ENCODE measurements at regions not wholly inside any gene's neighbourhood (a gene's known extent, or its start where the extent isn't known, plus 50 kb on each side); places are given as distances from the start of the nearest gene placed in this dataset.

GRCh38 chr3:191968299-191968698 lies 507.3 kb downstream of the PYDC2 start:
- ChIA-PET CTCF (no interaction called here), POLR2A (no interaction called here)
- TF ChIP-seq CTCF (IDR thresholded peaks at IDR 0.05): no peak
- Mint-ChIP-seq H3K27me3 (no peaks in the 10 kb centered on the region), H3K4me1 (peaks cover 3% of the 10 kb centered on the region), H3K9me3 (no peaks in the 10 kb centered on the region), H3K36me3 (ENCODE audit: low read depth) (no peaks in the 10 kb centered on the region), H3K27ac (no peak overlapping the region), H3K4me3 (no peak overlapping the region)
- DNase-seq (no peak), ATAC-seq (ENCODE audit: low read depth) (no peak)
- intact Hi-C loops (cut with micrococcal nuclease): no loop called here

GRCh38 chr3:191972714-191973398 lies 511.9 kb downstream of the PYDC2 start:
- H3K36me3 Mint-ChIP-seq (ENCODE audit: low read depth): no peaks in the 10 kb centered on the region
- H3K27ac Mint-ChIP-seq: no peak overlapping the region
- no peak for TF ChIP-seq CTCF (IDR thresholded peaks at IDR 0.05)
- no peak overlapping the region for H3K4me3 Mint-ChIP-seq
- CTCF ChIA-PET: no interaction called here
- intact Hi-C loops (cut with micrococcal nuclease): no loop called here
- ATAC-seq (ENCODE audit: low read depth): no peak
- DNase-seq: no peak
- POLR2A ChIA-PET: no interaction called here
- peaks cover 3% of the 10 kb centered on the region for H3K4me1 Mint-ChIP-seq
- no peaks in the 10 kb centered on the region for H3K9me3 Mint-ChIP-seq
- H3K27me3 Mint-ChIP-seq: no peaks in the 10 kb centered on the region

GRCh38 chr3:191973820-191974219 lies 512.9 kb downstream of the PYDC2 start:
- no peak overlapping the region for H3K27ac Mint-ChIP-seq
- no peaks in the 10 kb centered on the region for H3K27me3 Mint-ChIP-seq
- no peak overlapping the region for H3K4me3 Mint-ChIP-seq
- ChIA-PET POLR2A (no interaction called here), CTCF (no interaction called here)
- peaks cover 3% of the 10 kb centered on the region for H3K4me1 Mint-ChIP-seq
- intact Hi-C loops (cut with micrococcal nuclease): no loop called here
- H3K36me3 Mint-ChIP-seq (ENCODE audit: low read depth): no peaks in the 10 kb centered on the region
- no peak for ATAC-seq (ENCODE audit: low read depth)
- DNase-seq: no peak
- peaks cover 3% of the 10 kb centered on the region for H3K9me3 Mint-ChIP-seq
- no peak for TF ChIP-seq CTCF (IDR thresholded peaks at IDR 0.05)

GRCh38 chr3:191975936-191976335 lies 515.0 kb downstream of the PYDC2 start:
- H3K4me3 Mint-ChIP-seq: no peak overlapping the region
- intact Hi-C loops (cut with micrococcal nuclease): no loop called here
- peaks cover 3% of the 10 kb centered on the region for H3K4me1 Mint-ChIP-seq
- no peak for ATAC-seq (ENCODE audit: low read depth)
- peaks cover 10% of the 10 kb centered on the region for H3K9me3 Mint-ChIP-seq
- no peaks in the 10 kb centered on the region for H3K36me3 Mint-ChIP-seq (ENCODE audit: low read depth)
- no peaks in the 10 kb centered on the region for H3K27me3 Mint-ChIP-seq
- ChIA-PET CTCF (no interaction called here), POLR2A (no interaction called here)
- no peak overlapping the region for H3K27ac Mint-ChIP-seq
- TF ChIP-seq CTCF (IDR thresholded peaks at IDR 0.05): no peak
- DNase-seq: no peak

- no peak for TF ChIP-seq CTCF (IDR thresholded peaks at IDR 0.05)
- intact Hi-C loops (cut with micrococcal nuclease): no loop called here
- peaks cover 10% of the 10 kb centered on the region for H3K9me3 Mint-ChIP-seq
- no peak for ATAC-seq (ENCODE audit: low read depth)
- H3K4me3 Mint-ChIP-seq: no peak overlapping the region
- H3K36me3 Mint-ChIP-seq (ENCODE audit: low read depth): no peaks in the 10 kb centered on the region
- DNase-seq: no peak
- ChIA-PET POLR2A (no interaction called here), CTCF (no interaction called here)
- no peaks in the 10 kb centered on the region for H3K27me3 Mint-ChIP-seq
- H3K4me1 Mint-ChIP-seq: no peaks in the 10 kb centered on the region
- no peak overlapping the region for H3K27ac Mint-ChIP-seq
Measured at GRCh38 chr3:191980443-191980842, 519.5 kb downstream of the PYDC2 start.
